Neuronal stem cell (in vitro differentiated cells): ENCODE measurements at regions not wholly inside any gene's neighbourhood (a gene's known extent, or its start where the extent isn't known, plus 50 kb on each side); places are given as distances from the start of the nearest gene placed in this dataset.

Experiments used
- DNase-seq: peaks from one replicate; pipeline ENCODE4 v3.0.0-alpha.2; 2013; ENCODE audit warnings: low spot score
- H2AFZ ChIP-seq: one replicate; pipeline ENCODE4 v1.6.1; 2013; ENCODE audit warnings: mild to moderate bottlenecking, low read length, inconsistent platforms
- H2AK5ac ChIP-seq: 2 replicates; pipeline ENCODE4 v1.6.1; 2013; ENCODE audit warnings: low read depth, mild to moderate bottlenecking, inconsistent platforms, low read length, moderate library complexity, mixed read lengths
- H2BK120ac ChIP-seq: 2 replicates; pipeline ENCODE4 v1.6.1; 2013; ENCODE audit warnings: low read depth, mild to moderate bottlenecking, inconsistent platforms, low read length, moderate library complexity, mixed read lengths
- H2BK12ac ChIP-seq: one replicate; pipeline ENCODE4 v1.6.1; 2013; ENCODE audit warnings: low read length, inconsistent platforms
- H2BK15ac ChIP-seq: 2 replicates; pipeline ENCODE4 v1.6.1; 2013; ENCODE audit warnings: mild to moderate bottlenecking, low read length, inconsistent platforms, mixed read lengths
- H2BK5ac ChIP-seq: one replicate; pipeline ENCODE4 v1.6.1; 2013; ENCODE audit warnings: inconsistent platforms, mild to moderate bottlenecking, low read length, moderate library complexity
- H3K14ac ChIP-seq: one replicate; pipeline ENCODE4 v1.6.1; 2013; ENCODE audit warnings: low read length, inconsistent platforms
- H3K18ac ChIP-seq: 2 replicates; pipeline ENCODE4 v1.6.1; 2013; ENCODE audit warnings: low read length, inconsistent platforms
- H3K23ac ChIP-seq: 2 replicates; pipeline ENCODE4 v1.6.1; 2013; ENCODE audit warnings: low read depth, mild to moderate bottlenecking, mixed read lengths, low read length, inconsistent platforms; ENCODE audit not compliant: poor library complexity
- H3K27ac ChIP-seq: replicated peaks from 3 replicates; pipeline ENCODE4 v1.5.1; 2013; ENCODE audit warnings: low read length, inconsistent platforms
- H3K27me3 ChIP-seq, 3 experiments: 2 replicates each; pipeline ENCODE4 v1.6.1; 2013; ENCODE audit warnings: low read length in 3 of 3, mild to moderate bottlenecking in 2 of 3, inconsistent platforms in 1 of 3, low read depth in 1 of 3, mixed read lengths in 1 of 3, moderate library complexity in 1 of 3; ENCODE audit not compliant: control insufficient read depth in 3 of 3, insufficient read depth in 3 of 3
- H3K36me3 ChIP-seq, 2 donors: replicated peaks in 1 of 2; 2 replicates each; pipeline ENCODE4 v1.6.1; 2013; ENCODE audit warnings: low read length in 2 of 2; ENCODE audit not compliant: control insufficient read depth in 2 of 2, insufficient read depth in 2 of 2
- H3K4ac ChIP-seq: 2 replicates; pipeline ENCODE4 v1.6.1; 2013; ENCODE audit warnings: inconsistent platforms, mild to moderate bottlenecking, low read length, moderate library complexity
- H3K4me1 ChIP-seq, 2 donors: 1 replicate in 1 of 2; 2 replicates in 1 of 2; pipeline ENCODE4 v1.6.1; 2013; ENCODE audit warnings: low read length in 2 of 2, low read depth in 1 of 2; ENCODE audit not compliant: control insufficient read depth in 2 of 2, insufficient read depth in 1 of 2
- H3K4me2 ChIP-seq: one replicate; pipeline ENCODE4 v1.6.1; 2013; ENCODE audit warnings: mild to moderate bottlenecking, low read length, inconsistent platforms; ENCODE audit not compliant: insufficient read depth, poor library complexity, severe bottlenecking
- H3K4me3 ChIP-seq, 2 donors: 2 replicates each; pipeline ENCODE4 v1.5.1; 2013; ENCODE audit warnings: low read length in 2 of 2, mild to moderate bottlenecking in 2 of 2, inconsistent platforms in 1 of 2, moderate library complexity in 1 of 2
- H3K79me1 ChIP-seq: one replicate; pipeline ENCODE4 v1.6.1; 2013; ENCODE audit warnings: low read depth, mild to moderate bottlenecking, inconsistent platforms, low read length, moderate library complexity
- H3K9ac ChIP-seq: one replicate; pipeline ENCODE4 v1.6.1; 2013; ENCODE audit warnings: mild to moderate bottlenecking, low read depth, low read length, inconsistent platforms; ENCODE audit not compliant: poor library complexity
- H3K9me3 ChIP-seq, 2 donors: replicated peaks in 1 of 2; 2 replicates each; pipeline versions ENCODE3 to v1.6.1; 2013; ENCODE audit warnings: low read length in 2 of 2, mild to moderate bottlenecking in 2 of 2, inconsistent platforms in 1 of 2, low read depth in 1 of 2, mixed read lengths in 1 of 2, moderate library complexity in 1 of 2; ENCODE audit not compliant: control insufficient read depth in 2 of 2, insufficient read depth in 1 of 2
- H4K8ac ChIP-seq: one replicate; pipeline ENCODE4 v1.6.1; 2013; ENCODE audit warnings: low read depth, mild to moderate bottlenecking, inconsistent platforms, low read length, moderate library complexity
- H4K91ac ChIP-seq: one replicate; pipeline ENCODE4 v1.6.1; 2013; ENCODE audit warnings: low read length, low read depth, mild to moderate bottlenecking, inconsistent platforms; ENCODE audit not compliant: poor library complexity
- WGBS, 2 donors: extraction: QIAGEN DNeasy Blood & Tissue Kit; methylation state at CpG; one replicate each; pipeline ENCODE4 v1.1.7; 2013; ENCODE audit warnings: missing lambda C conversion rate in 2 of 2, mixed read lengths in 1 of 2; ENCODE audit not compliant: insufficient read length in 2 of 2, insufficient replicate concordance in 1 of 2; ENCODE audit errors: extremely low coverage in 2 of 2; 5-methylcytosine and 5-hydroxymethylcytosine counted together

DNA sequence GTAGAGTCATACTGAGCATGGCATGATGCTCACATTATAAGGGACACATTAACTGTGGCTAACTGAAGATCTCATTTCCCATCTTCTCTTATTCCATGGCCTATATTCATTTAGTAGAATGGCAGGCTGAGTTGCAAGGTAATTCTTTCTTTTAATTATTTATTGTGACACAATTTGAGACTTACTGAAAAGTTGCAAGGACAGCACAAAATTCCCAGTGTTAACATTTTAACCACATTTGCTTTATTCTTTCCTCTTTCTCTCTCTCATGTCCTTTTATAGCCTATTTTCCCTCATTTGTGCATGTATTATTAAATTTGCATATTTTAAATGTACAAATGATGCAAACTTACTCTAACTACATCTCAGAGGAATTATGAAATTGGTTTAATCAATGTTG is 366.1 kb upstream of the RPS23 start:
- H3K79me1 ChIP-seq, result no peaks in the 10 kb centered on the region
- H3K36me3 ChIP-seq, result no peaks in the 10 kb centered on the region
- H3K18ac ChIP-seq, result no peak overlapping the region
- no peak overlapping the region for H3K9ac ChIP-seq
- no peak overlapping the region for H2BK120ac ChIP-seq
- H2BK5ac ChIP-seq, result no peak overlapping the region
- no peak for DNase-seq
- no peak overlapping the region for H4K91ac ChIP-seq
- H3K27ac ChIP-seq, result no peak overlapping the region
- no peak overlapping the region for H2BK12ac ChIP-seq
- H3K27me3 ChIP-seq, result no peaks in the 10 kb centered on the region
- no peak overlapping the region for H2AFZ ChIP-seq
- no peak overlapping the region for H3K4ac ChIP-seq
- H3K4me3 ChIP-seq, result no peak overlapping the region
- H2BK15ac ChIP-seq, result no peak overlapping the region
- no peak overlapping the region for H4K8ac ChIP-seq
- peaks cover 0 to 13% of the 10 kb centered on the region in 2 donors for H3K4me1 ChIP-seq
- H3K23ac ChIP-seq, result no peak overlapping the region
- H3K4me2 ChIP-seq, result no peak overlapping the region
- no peak overlapping the region for H2AK5ac ChIP-seq
- H3K14ac ChIP-seq, result no peak overlapping the region
- H3K9me3 ChIP-seq, result no peaks in the 10 kb centered on the region

DNA sequence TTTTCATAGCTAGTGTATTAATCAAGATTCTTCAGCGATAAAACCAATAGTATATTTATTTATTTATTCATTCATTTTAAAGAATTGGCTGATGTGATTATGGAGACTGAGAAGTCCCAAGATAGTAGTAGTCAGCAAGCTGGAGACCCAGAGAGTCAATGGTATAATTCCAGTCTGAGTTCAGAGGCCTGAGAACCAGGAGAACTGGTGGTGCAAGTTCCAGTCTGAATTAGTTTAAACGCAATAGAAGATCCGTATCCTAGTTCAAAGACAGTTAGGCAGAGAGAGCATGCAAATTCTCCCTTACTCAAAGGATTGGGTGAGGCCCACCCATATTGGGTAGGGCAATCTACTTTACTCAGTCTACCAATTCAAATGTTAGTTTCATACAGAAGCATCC is 364.2 kb upstream of the RPS23 start:
- Histone ChIP-seq H3K23ac (no peak overlapping the region), H2BK12ac (no peak overlapping the region), H3K4me2 (no peak overlapping the region), H3K79me1 (no peaks in the 10 kb centered on the region), H4K8ac (no peak overlapping the region), H3K4ac (no peak overlapping the region), H3K14ac (no peak overlapping the region), H3K9me3 (no peaks in the 10 kb centered on the region), H3K9ac (no peak overlapping the region), H2BK5ac (no peak overlapping the region), H2BK120ac (no peak overlapping the region), H3K27me3 (no peaks in the 10 kb centered on the region), H4K91ac (no peak overlapping the region), H3K18ac (no peak overlapping the region), H3K27ac (no peak overlapping the region), H2AFZ (no peak overlapping the region), H2AK5ac (no peak overlapping the region), H3K4me1 (peaks cover 0 to 14% of the 10 kb centered on the region in 2 donors), H3K36me3 (no peaks in the 10 kb centered on the region), H2BK15ac (no peak overlapping the region), H3K4me3 (no peak overlapping the region)
- DNase-seq, result no peak
- WGBS, 2 donors, result no CpG with 5 or more reads among the region's 3 CpGs

DNA sequence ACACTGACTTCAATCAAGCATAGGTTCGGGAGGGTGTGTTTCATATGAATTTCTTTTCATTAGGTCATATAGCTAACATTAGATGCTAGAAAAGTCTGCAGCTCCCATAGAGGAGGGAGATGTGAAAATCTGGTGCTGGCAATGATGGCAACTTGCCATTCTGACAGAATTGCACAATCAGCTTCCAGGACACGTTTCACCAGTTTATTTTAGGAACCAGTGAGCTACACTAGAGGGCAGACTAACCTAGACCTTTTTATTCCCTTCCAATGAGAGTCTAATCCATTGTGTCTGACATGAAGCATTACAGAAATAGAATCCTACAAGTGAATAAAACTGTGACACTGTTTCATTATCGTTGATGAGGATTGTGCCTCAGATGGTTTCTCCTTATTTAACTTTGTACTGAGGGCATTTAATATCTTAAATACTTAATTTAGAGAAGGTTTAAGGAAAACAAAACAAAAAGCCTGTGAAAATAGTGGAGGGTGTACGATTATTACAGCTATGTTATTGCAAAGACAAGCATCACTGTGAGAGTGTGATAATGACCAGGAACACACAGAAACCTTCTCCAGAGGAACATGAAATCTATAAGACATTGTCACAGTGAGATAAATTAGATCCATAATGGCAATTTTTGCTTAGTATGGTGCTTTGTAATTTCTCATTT is 363.3 kb upstream of the RPS23 start:
- Histone ChIP-seq H2AFZ (peak overlapping the region; percentile 17), H3K36me3 (no peaks in the 10 kb centered on the region), H3K14ac (no peak overlapping the region), H3K9me3 (no peaks in the 10 kb centered on the region), H3K9ac (no peak overlapping the region), H3K4me3 (no peak overlapping the region), H4K8ac (no peak overlapping the region), H3K79me1 (no peaks in the 10 kb centered on the region), H3K4me1 (peaks cover 0 to 14% of the 10 kb centered on the region in 2 donors), H4K91ac (no peak overlapping the region), H2AK5ac (no peak overlapping the region), H3K4me2 (no peak overlapping the region), H3K27ac (no peak overlapping the region), H2BK12ac (no peak overlapping the region), H2BK120ac (no peak overlapping the region), H3K23ac (no peak overlapping the region), H2BK5ac (no peak overlapping the region), H3K4ac (no peak overlapping the region), H3K27me3 (no peaks in the 10 kb centered on the region), H2BK15ac (no peak overlapping the region), H3K18ac (no peak overlapping the region)
- WGBS, 2 donors, result no CpG with 5 or more reads among the region's 4 CpGs
- peak; percentile 38 for DNase-seq

DNA sequence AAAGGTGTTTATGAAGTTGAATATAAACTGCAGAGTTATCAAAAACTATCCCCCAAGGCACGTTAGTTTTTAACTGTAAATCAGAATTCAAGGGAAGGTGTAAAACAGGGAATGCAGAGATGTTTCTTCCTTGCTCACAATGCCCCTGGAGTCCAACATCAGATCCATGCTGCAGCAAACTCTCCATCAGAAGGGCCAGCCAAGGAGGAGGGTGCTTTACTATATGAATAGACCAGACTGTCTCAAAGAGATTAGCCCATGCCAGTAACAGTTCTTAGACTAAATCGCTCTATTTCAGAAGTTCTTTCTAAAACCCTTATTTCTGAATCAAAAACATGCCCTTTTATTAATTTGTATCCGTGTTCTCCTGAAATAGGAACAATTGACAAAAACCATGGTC is 362.8 kb upstream of the RPS23 start:
- H4K91ac ChIP-seq, result no peak overlapping the region
- H2AFZ ChIP-seq, result no peak overlapping the region
- H2AK5ac ChIP-seq, result no peak overlapping the region
- no peak overlapping the region for H3K4me3 ChIP-seq
- no peak overlapping the region for H4K8ac ChIP-seq
- whole genome bisulfite sequencing, 2 donors, result no CpG with 5 or more reads among the region's 3 CpGs
- H3K18ac ChIP-seq, result no peak overlapping the region
- H3K4me1 ChIP-seq, result peaks cover 0 to 14% of the 10 kb centered on the region in 2 donors
- H3K23ac ChIP-seq, result no peak overlapping the region
- no peak overlapping the region for H3K27ac ChIP-seq
- no peak overlapping the region for H3K4ac ChIP-seq
- no peak overlapping the region for H2BK120ac ChIP-seq
- no peak overlapping the region for H3K4me2 ChIP-seq
- no peak for DNase-seq
- no peak overlapping the region for H3K14ac ChIP-seq
- no peaks in the 10 kb centered on the region for H3K27me3 ChIP-seq
- H2BK15ac ChIP-seq, result no peak overlapping the region
- no peak overlapping the region for H2BK5ac ChIP-seq
- H3K9me3 ChIP-seq, result no peaks in the 10 kb centered on the region
- no peak overlapping the region for H2BK12ac ChIP-seq
- H3K79me1 ChIP-seq, result no peaks in the 10 kb centered on the region
- H3K9ac ChIP-seq, result no peak overlapping the region
- H3K36me3 ChIP-seq, result no peaks in the 10 kb centered on the region
